ENCODE measurements at regions not wholly inside any gene's neighbourhood (a gene's known extent, or its start where the extent isn't known, plus 50 kb on each side); places are given as distances from the start of the nearest gene placed in this dataset.

GRCh38 chr2:204268971-204269370 is 276.3 kb upstream of the PARD3B start:
- no peak for TF ChIP-seq CTCF (IDR thresholded peaks at IDR 0.05; ENCODE audit: low read length)
- TF ChIP-seq EZH2 (optimal IDR thresholded peaks at IDR 0.05; ENCODE audit: low read depth, low read length), result no peak
